ENCODE measurements at regions not wholly inside any gene's neighbourhood (a gene's known extent, or its start where the extent isn't known, plus 50 kb on each side); places are given as distances from the start of the nearest gene placed in this dataset.

GRCh38 chr2:8197825-8198224 lies 484.0 kb upstream of the ID2 start:
- TF ChIP-seq CTCF (conservative IDR thresholded peaks at IDR 0.05; ENCODE audit: low read depth, low read length), result no peak

DNA sequence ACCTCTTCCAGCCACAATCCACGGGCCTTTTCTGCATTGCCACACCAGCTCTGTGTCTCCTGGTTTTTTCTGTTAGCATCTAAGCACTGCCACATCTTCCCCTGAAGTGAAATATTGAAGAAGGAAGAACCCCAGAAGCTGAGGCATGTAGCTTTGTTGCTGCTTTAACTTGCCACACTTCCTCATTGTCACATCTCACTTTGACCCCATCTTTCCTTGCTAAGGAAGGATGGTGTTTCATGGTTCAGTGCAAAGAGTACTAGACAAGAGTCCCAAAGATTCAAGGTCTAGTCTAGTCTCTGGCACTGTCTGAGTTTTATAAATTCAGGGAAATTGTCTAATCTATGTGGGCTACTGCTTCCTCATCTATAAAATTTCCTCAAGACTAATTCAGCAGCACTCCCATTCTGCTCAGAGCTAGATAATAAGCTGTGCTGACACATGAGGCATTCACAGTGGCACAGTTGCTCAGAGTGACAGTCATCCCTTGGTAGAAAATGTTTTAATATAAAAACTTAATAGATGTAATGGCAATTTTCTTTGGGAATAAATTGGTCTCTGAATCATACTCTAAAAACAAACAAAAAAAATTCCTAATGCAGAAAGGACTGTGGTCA lies 483.0 kb upstream of the ID2 start:
- TF ChIP-seq CTCF (conservative IDR thresholded peaks at IDR 0.05; ENCODE audit: low read depth, low read length), result no peak
- H3K4me3 ChIP-seq (ENCODE audit: low read length), result no peak overlapping the region
- no peak for DNase-seq (ENCODE audit: low read depth)

More at GRCh38 chr2:8197825-8198224, 484.0 kb upstream of the ID2 start:
- H3K4me3 ChIP-seq (ENCODE audit: low read length), result no peak overlapping the region
- no peak for DNase-seq (ENCODE audit: low read depth)

DNA sequence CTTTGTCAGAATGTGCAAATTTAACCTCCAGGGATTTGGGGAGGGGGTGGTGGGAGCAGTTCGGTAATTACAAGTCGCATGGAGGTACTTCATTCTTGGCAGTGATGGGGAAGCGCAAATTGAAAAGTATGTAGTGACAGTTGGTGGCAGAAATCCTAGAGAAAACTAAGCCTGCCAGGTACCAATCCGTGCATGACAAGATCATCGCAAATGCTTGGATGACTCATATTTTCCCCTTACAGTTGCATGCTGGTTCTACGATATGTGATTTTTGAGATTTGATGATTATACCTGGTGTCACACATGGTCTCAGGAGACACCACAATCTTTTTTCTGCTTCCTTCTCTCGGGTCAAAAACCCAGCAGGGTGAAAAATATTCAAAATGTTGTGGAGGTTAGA lies 479.7 kb upstream of the ID2 start:
- no peak for DNase-seq (ENCODE audit: low read depth)
- TF ChIP-seq CTCF (conservative IDR thresholded peaks at IDR 0.05; ENCODE audit: low read depth, low read length), result no peak
- no peak overlapping the region for H3K4me3 ChIP-seq (ENCODE audit: low read length)

- no peak overlapping the region for H3K4me3 ChIP-seq (ENCODE audit: low read length)
- DNase-seq (ENCODE audit: low read depth), result no peak
- no peak for TF ChIP-seq CTCF (conservative IDR thresholded peaks at IDR 0.05; ENCODE audit: low read depth, low read length)
These were observed 478.5 kb upstream of the ID2 start for GRCh38 chr2:8203364-8203763.

DNA sequence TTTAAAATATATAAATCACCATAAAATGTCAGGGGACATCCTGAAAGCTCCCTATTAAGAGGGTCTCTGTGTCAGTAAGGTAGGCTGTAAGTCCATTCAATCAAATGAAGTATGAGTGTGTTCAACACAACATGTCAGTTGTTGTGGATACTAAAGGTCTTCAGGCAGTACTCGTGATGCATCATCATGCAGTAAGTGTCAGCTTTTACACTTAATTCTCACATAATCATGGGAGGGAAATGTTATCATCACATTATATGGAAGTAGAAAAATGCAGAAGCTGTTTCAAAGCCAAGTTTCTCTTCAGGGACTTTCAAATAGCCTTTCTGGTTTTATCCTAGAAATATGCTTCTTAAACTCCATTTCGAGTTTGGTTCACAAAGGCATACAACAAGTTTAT lies 477.1 kb upstream of the ID2 start:
- no peak for TF ChIP-seq CTCF (conservative IDR thresholded peaks at IDR 0.05; ENCODE audit: low read depth, low read length)
- H3K4me3 ChIP-seq (ENCODE audit: low read length), result no peak overlapping the region
- no peak for DNase-seq (ENCODE audit: low read depth)

GRCh38 chr2:8209494-8209893 lies 472.4 kb upstream of the ID2 start:
- no peak for DNase-seq (ENCODE audit: low read depth)
- no peak for TF ChIP-seq CTCF (conservative IDR thresholded peaks at IDR 0.05; ENCODE audit: low read depth, low read length)
- H3K4me3 ChIP-seq (ENCODE audit: low read length), result no peak overlapping the region

DNA sequence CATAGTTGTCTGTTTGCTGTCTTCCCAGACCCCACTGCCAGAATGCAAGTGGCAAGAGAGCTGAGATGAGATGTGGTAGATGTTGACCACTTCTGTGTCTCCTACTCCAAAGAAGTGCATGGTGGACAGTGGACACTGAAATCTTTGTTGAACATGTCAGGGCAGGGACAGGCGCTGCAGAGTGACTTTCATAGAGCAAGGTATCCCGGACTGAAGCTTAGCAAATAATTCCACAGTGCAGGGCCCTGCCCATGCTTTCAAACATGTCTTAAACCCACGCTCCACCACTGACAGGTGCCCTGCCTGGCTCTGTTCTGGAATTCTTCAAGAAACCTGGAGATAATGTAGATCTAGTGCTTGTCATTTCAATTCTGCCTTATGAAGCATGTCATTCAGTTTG lies 470.5 kb upstream of the ID2 start:
- H3K4me3 ChIP-seq (ENCODE audit: low read length), result no peak overlapping the region
- no peak for DNase-seq (ENCODE audit: low read depth)
- TF ChIP-seq CTCF (conservative IDR thresholded peaks at IDR 0.05; ENCODE audit: low read depth, low read length), result no peak

Data from retinal pigment epithelial cell (primary cell).